Right lobe of liver (tissue), 6 donors: ENCODE measurements at regions not wholly inside any gene's neighbourhood (a gene's known extent, or its start where the extent isn't known, plus 50 kb on each side); places are given as distances from the start of the nearest gene placed in this dataset.

Experiments
- ATAC-seq, 4 donors: fragments of 200-7000 bp; cut with Tn5 transposase; one replicate each; pipeline ENCODE4 v1.9.1; 2020; ENCODE audit warnings: mild to moderate bottlenecking in 4 of 4, moderate library complexity in 4 of 4
- DNase-seq, 3 donors: peaks; one replicate each; pipeline ENCODE4 v3.0.0-alpha.2; 2020
- H3K27ac ChIP-seq, 3 donors: fragments of 200-600 bp; one replicate each; pipeline ENCODE4 v1.8.0; 2022
- H3K27me3 ChIP-seq, 2 donors: fragments of 200-600 bp; one replicate each; pipeline ENCODE4 v1.8.0; 2022
- H3K36me3 ChIP-seq, 4 donors: fragments of 200-600 bp; sonication (generic) in 1 of 4; one replicate each; pipeline versions ENCODE4 v1.5.1 to v1.8.0; 2017 to 2022; ENCODE audit warnings: control low read depth in 1 of 4
- H3K4me1 ChIP-seq, 4 donors: fragments of 200-600 bp; sonication (generic) in 1 of 4; one replicate each; pipeline versions ENCODE4 v1.5.1 to v1.8.0; 2017 to 2022; ENCODE audit warnings: control low read depth in 1 of 4
- H3K4me3 ChIP-seq, 3 donors: fragments of 200-600 bp; one replicate each; pipeline ENCODE4 v1.8.0; 2022
- H3K9me3 ChIP-seq, 4 donors: fragments of 200-600 bp; sonication (generic) in 1 of 4; one replicate each; pipeline versions ENCODE4 v1.5.1 to v1.8.0; 2017 to 2022; ENCODE audit warnings: control low read depth in 1 of 4
- POLR2A ChIP-seq: fragments of 450-650 bp; IDR thresholded peaks from one replicate; pipeline ENCODE4 v1.6.1; 2017; ENCODE audit warnings: antibody characterized with exemption, mild to moderate bottlenecking
- WGBS: methylation state at CpG from one replicate; pipeline ENCODE4 v1.1.6; 2018; ENCODE audit warnings: low coverage, low lambda C conversion rate; ENCODE audit not compliant: insufficient coverage; ENCODE audit errors: missing lambda C conversion rate; 5-methylcytosine and 5-hydroxymethylcytosine counted together
- intact Hi-C, 2 donors: fragments of 100-400 bp; cut with DNase I; formaldehyde crosslinking; loops; one replicate each; pipeline versions ENCODE4 v1.11.2 to v1.14.1; 2022
- TF ChIP-seq, protein P1 (sequence below), 4 donors: fragments of 200-600 bp in 3 of 4; fragments of 450-650 bp in 1 of 4; IDR thresholded peaks; one replicate each; pipeline versions ENCODE4 v1.5.1 to v1.8.0; 2016 to 2022; ENCODE audit warnings: antibody characterized with exemption in 4 of 4, mild to moderate bottlenecking in 2 of 4
- donor health status: DM: no; HTN: yes; CAD: no.
- donor health status: DM: no; HTN: no; CAD: no.
- donor health status: DM: no; HTN: no; CAD: no.
- donor health status: DM: no; HTN: yes; CAD: no.
- donor health status: DM: no; HTN: yes; CAD: no.

DNA sequence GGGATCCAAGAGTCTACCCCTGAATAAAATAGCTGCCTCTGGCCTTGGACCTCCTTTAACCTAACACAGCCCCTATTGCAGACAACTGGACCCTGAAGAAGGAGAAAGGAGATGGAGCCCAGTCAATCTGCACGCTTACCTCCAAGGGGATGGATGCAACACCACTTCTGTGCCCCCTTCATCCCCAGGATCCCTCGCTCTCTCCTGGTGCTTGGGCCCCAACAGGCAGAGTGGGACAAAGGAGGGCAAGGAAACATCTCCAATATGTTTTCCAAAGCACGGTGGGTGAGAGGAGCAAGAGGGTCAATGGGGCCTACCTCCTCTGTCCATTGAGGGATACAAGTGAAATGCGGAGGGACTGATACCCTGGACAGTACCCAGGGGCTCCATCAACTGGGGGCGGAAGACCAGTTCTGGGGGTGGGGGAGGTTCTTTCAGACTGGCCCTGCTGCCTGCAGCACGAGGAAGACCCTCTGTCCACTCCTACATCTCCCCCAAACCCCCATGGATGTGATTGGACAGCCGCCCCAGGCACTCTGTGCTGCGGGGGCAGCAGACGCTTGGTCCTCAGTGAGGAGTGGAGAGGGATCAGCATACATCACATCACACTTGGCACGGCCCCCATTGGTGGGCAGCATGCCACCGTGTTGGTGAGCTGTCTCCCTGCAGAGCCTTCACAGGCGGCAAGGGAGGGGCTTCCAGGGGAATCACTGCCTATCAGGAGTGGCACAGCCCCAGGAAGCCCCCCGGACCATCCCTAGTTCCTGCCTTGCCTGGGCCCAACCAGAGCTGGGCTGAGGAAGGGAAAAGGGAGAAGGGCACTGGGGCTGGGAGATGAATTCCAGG is 70.6 kb downstream of the MRPL14 start:
- TF ChIP-seq, protein P1, sequence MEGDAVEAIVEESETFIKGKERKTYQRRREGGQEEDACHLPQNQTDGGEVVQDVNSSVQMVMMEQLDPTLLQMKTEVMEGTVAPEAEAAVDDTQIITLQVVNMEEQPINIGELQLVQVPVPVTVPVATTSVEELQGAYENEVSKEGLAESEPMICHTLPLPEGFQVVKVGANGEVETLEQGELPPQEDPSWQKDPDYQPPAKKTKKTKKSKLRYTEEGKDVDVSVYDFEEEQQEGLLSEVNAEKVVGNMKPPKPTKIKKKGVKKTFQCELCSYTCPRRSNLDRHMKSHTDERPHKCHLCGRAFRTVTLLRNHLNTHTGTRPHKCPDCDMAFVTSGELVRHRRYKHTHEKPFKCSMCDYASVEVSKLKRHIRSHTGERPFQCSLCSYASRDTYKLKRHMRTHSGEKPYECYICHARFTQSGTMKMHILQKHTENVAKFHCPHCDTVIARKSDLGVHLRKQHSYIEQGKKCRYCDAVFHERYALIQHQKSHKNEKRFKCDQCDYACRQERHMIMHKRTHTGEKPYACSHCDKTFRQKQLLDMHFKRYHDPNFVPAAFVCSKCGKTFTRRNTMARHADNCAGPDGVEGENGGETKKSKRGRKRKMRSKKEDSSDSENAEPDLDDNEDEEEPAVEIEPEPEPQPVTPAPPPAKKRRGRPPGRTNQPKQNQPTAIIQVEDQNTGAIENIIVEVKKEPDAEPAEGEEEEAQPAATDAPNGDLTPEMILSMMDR (IDR thresholded peaks at IDR 0.05): no peak
- TF ChIP-seq POLR2A: no peak
- H3K27ac ChIP-seq: no peak overlapping the region
- WGBS: 97% methylated on average over 4 of the region's 13 CpGs

DNA sequence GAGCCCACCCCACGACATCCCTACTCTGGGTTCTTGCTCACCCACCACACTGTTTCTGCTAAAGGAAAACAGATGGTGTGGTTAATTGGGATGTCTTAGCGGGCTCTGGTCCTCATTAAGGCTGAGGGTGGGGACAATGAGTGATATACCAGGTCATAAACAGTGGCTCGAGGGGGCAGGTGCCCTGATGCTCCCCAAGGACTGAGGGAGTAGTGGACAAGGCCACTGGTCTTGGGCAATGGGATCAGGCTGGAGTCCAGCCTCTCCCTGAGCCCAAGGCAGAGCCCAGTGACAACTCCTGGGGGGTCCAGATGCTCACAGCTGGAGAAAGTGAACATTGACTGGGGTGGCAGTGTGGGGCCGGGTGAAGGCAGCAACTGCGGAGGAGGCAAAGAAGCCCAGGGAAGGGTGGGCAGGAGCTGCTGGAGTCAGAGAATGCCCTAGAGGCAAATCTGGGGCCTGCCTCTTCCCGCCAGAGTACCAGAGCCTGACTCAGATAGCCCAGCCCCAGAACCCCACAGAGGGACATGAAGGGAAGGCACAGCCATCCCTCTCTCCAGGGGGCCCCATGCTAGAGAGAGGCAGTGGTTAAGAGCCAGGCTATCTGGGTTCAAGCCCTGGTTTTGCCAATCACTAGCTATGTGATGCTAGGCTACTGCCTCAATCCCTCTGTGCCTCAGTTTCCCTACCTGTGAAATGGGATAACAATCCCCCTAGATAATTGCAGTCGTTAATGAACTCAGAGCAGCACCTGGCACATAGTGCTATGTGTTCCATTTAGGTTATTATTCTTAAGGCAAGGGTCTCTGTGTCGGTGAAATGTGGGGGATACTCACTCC is 72.3 kb downstream of the MRPL14 start:
- peak in 1 of 3 donors; percentile 33 for DNase-seq
- ATAC-seq: no peak
- H3K27ac ChIP-seq: peak overlapping the region in 1 of 3 donors; percentile 50
- intact Hi-C loops: no loop called here
- H3K27me3 ChIP-seq: no peaks in the 10 kb centered on the region
- H3K9me3 ChIP-seq: no peaks in the 10 kb centered on the region
- WGBS: 55% methylated on average over 3 of the region's 8 CpGs
- no peaks in the 10 kb centered on the region for H3K4me1 ChIP-seq
- no peaks in the 10 kb centered on the region for H3K36me3 ChIP-seq
- no peak overlapping the region for H3K4me3 ChIP-seq
- TF ChIP-seq POLR2A: no peak
- TF ChIP-seq, protein P1 (IDR thresholded peaks at IDR 0.05): no peak

More for the DNA sequence above, 70.6 kb downstream of the MRPL14 start:
- Histone ChIP-seq H3K4me3 (no peak overlapping the region), H3K9me3 (no peaks in the 10 kb centered on the region), H3K36me3 (no peaks in the 10 kb centered on the region), H3K27me3 (no peaks in the 10 kb centered on the region), H3K4me1 (peaks cover 0 to 3% (median 0%) of the 10 kb centered on the region in 4 donors)
- intact Hi-C loops: no loop called here
- ATAC-seq: no peak
- DNase-seq: peak in 1 of 3 donors; percentile 40

DNA sequence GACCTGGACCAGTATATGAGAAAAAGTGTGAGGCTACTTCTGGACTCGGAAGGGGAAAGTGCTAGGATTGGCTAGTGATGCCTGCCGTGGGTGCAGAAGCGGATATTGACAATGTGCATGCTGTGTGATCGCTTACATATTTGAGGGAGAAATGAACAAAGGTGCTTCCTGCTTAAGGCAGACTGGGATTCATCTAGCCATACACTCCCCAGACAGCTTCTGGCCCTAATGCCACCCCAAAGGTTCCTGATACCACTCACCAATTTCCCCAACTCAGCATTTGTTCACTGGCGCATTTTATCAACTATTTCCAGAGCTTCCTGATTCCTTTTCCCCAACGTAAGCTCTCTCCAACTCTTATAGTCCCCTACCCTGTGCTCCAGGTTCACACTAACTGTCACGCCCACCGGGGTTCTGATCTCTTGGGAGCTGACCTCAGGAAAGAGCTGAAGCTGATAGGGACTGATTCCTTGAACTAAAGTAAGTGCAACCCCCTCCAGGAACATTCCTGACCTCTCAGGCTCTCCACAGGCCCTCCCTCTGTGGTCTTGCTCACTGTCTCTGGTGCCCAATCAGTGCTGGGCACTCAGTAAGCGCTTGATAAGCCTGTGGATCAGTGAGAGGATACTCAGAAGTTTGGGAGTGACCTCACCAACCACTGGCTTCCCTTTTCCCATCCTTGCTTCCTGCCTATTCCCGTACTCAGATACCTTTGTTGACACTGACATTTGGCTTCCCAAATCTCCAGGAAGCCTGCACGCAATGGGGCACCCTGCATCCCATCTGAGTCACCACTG is 73.3 kb downstream of the MRPL14 start:
- H3K27ac ChIP-seq: peak overlapping the region in 1 of 3 donors; percentile 50
- intact Hi-C loops: no loop called here
- no peaks in the 10 kb centered on the region for H3K9me3 ChIP-seq
- H3K36me3 ChIP-seq: no peaks in the 10 kb centered on the region
- H3K27me3 ChIP-seq: no peaks in the 10 kb centered on the region
- TF ChIP-seq, protein P1 (IDR thresholded peaks at IDR 0.05): no peak
- no peak for TF ChIP-seq POLR2A
- whole genome bisulfite sequencing: 52% methylated on average over 11 of the region's 11 CpGs
- no peak overlapping the region for H3K4me3 ChIP-seq
- DNase-seq (peak in 1 of 3 donors; percentile 25), ATAC-seq (peak; percentile 11 to 53 (median 25))
- no peaks in the 10 kb centered on the region for H3K4me1 ChIP-seq

DNA sequence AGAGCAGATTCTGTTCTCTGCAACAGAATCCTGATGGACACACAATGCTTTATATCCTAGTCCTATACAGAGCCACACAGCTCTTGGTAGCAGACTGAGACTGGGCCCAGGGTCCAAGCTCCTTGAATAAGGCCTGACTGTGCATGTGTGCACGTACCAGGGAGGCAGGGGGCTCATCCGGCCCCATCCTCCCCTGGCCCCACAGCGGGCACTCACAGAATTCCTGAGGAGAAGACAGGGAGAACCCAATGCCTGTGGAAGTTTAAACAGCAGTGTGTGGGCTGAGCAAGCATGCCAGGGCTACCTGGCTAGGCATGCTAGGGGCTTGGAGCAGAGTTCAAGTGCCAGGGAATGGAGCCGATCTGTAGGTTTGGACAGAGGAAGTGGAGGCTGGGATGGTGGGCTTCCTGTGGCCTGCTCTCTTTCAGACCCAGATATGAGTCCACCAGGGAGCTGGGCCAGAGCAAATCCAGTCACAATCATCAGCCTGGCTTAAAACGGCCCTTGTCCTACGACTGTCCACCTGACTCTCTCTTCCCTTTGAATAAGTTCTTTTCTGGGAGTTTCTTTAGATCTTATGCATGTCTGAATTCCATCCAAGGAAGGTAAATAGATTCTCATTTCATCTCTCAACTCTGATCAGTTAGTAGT is 74.0 kb downstream of the MRPL14 start:
- WGBS: 100% methylated on average over 2 of the region's 6 CpGs
- peak in 1 of 3 donors; percentile 40 for DNase-seq
- H3K27ac ChIP-seq: peak overlapping the region in 1 of 3 donors; percentile 29

More for the DNA sequence above, 74.0 kb downstream of the MRPL14 start:
- Histone ChIP-seq H3K36me3 (no peaks in the 10 kb centered on the region), H3K4me3 (no peak overlapping the region), H3K4me1 (no peaks in the 10 kb centered on the region), H3K27me3 (no peaks in the 10 kb centered on the region), H3K9me3 (no peaks in the 10 kb centered on the region)
- intact Hi-C loops: no loop called here
- TF ChIP-seq, protein P1 (IDR thresholded peaks at IDR 0.05): no peak
- no peak for TF ChIP-seq POLR2A
- no peak for ATAC-seq
